OCI-LY1 (cell line): ENCODE measurements at regions not wholly inside any gene's neighbourhood (a gene's known extent, or its start where the extent isn't known, plus 50 kb on each side); places are given as distances from the start of the nearest gene placed in this dataset.

Experiments
- H2AFZ ChIP-seq: fragments of 200-600 bp; sonication (generic), shearing (Covaris generic); 2 replicates; pipeline ENCODE4 v1.6.0; 2014; ENCODE audit warnings: antibody characterized with exemption, mild to moderate bottlenecking, low read length
- H3F3A ChIP-seq: fragments of 200-600 bp; sonication (generic), shearing (Covaris generic); 2 replicates; pipeline ENCODE4 v1.6.0; 2014; ENCODE audit warnings: mild to moderate bottlenecking, antibody characterized with exemption, low read length, moderate library complexity; ENCODE audit not compliant: insufficient read depth
- H3K27ac ChIP-seq: fragments of 200-600 bp; sonication (generic); 2 replicates; pipeline ENCODE4 v1.5.1; 2014; ENCODE audit warnings: low read length, mixed run types, mild to moderate bottlenecking, low read depth; ENCODE audit not compliant: poor library complexity, severe bottlenecking
- H3K27me3 ChIP-seq: fragments of 200-600 bp; sonication (generic); 2 replicates; pipeline ENCODE4 v1.6.0; 2014; ENCODE audit warnings: antibody characterized with exemption, mild to moderate bottlenecking, low read length, moderate library complexity; ENCODE audit not compliant: insufficient read depth
- H3K36me3 ChIP-seq: fragments of 200-600 bp; sonication (generic); 2 replicates; pipeline ENCODE4 v1.6.1; 2014; ENCODE audit warnings: mild to moderate bottlenecking, antibody characterized with exemption, low read length, moderate library complexity, mixed read lengths; ENCODE audit not compliant: insufficient read depth
- H3K4me1 ChIP-seq: fragments of 200-600 bp; sonication (generic); 2 replicates; pipeline ENCODE4 v1.5.1; 2014; ENCODE audit warnings: mild to moderate bottlenecking, low read length, moderate library complexity; ENCODE audit not compliant: insufficient read depth, severe bottlenecking
- H3K4me2 ChIP-seq: fragments of 200-600 bp; sonication (generic), shearing (Covaris generic); 2 replicates; pipeline ENCODE4 v1.6.1; 2014; ENCODE audit warnings: low read length
- H3K4me3 ChIP-seq: fragments of 200-600 bp; sonication (generic); 2 replicates; pipeline ENCODE4 v1.5.1; 2014; ENCODE audit warnings: low read length, low read depth, mild to moderate bottlenecking, mixed read lengths; ENCODE audit not compliant: poor library complexity, severe bottlenecking
- H3K79me2 ChIP-seq: fragments of 200-600 bp; shearing (Covaris generic); 2 replicates; pipeline ENCODE4 v1.6.1; 2016; ENCODE audit warnings: mixed run types, low read length, mixed read lengths; ENCODE audit not compliant: insufficient read depth
- H3K9ac ChIP-seq: fragments of 200-600 bp; sonication (generic), shearing (Covaris generic); 2 replicates; pipeline ENCODE4 v1.6.1; 2014; ENCODE audit warnings: mild to moderate bottlenecking, low read length, mixed read lengths
- H3K9me2 ChIP-seq: fragments of 200-600 bp; sonication (generic), shearing (Covaris generic); 2 replicates; pipeline ENCODE4 v1.6.1; 2014; ENCODE audit warnings: low read depth, mild to moderate bottlenecking, low read length, mixed read lengths
- H3K9me3 ChIP-seq: fragments of 200-600 bp; shearing (Covaris generic); 2 replicates; pipeline ENCODE4 v1.6.1; 2014; ENCODE audit warnings: low read length, mixed read lengths
- H4K20me1 ChIP-seq: fragments of 200-600 bp; sonication (generic), shearing (Covaris generic); 2 replicates; pipeline ENCODE4 v1.6.0; 2016; ENCODE audit warnings: mild to moderate bottlenecking, low read length; ENCODE audit not compliant: insufficient read depth
- CTCF ChIP-seq: fragments of 200-600 bp; sonication (generic), shearing (Covaris generic); IDR thresholded peaks from 2 replicates; pipeline ENCODE4 v1.5.1; 2017; ENCODE audit warnings: mild to moderate bottlenecking, antibody characterized with exemption, low read length, moderate library complexity, mixed read lengths
- EZH2 ChIP-seq: fragments of 200-600 bp; sonication (generic), shearing (Covaris generic); IDR thresholded peaks from 2 replicates; pipeline ENCODE4 v1.8.0; 2017; ENCODE audit warnings: borderline replicate concordance, mixed run types, mild to moderate bottlenecking, antibody characterized with exemption, low read length, moderate library complexity, mixed read lengths

- no peaks in the 10 kb centered on the region for H3F3A ChIP-seq
- H3K9ac ChIP-seq = no peak overlapping the region
- H2AFZ ChIP-seq = no peak overlapping the region
- H4K20me1 ChIP-seq = no peaks in the 10 kb centered on the region
- no peaks in the 10 kb centered on the region for H3K36me3 ChIP-seq
- no peaks in the 10 kb centered on the region for H3K79me2 ChIP-seq
- H3K9me3 ChIP-seq = no peaks in the 10 kb centered on the region
- H3K9me2 ChIP-seq = no peaks in the 10 kb centered on the region
- H3K27me3 ChIP-seq = no peaks in the 10 kb centered on the region; the same call in 1 of the 2 replicates
- H3K4me1 ChIP-seq = no peaks in the 10 kb centered on the region
- H3K4me3 ChIP-seq = no peak overlapping the region
- H3K4me2 ChIP-seq = no peak overlapping the region
- H3K27ac ChIP-seq = no peak overlapping the region
- TF ChIP-seq EZH2 (no peak), CTCF (no peak)
These were observed 247.5 kb downstream of the MBNL1 start for GRCh38 chr3:152516216-152516615.

GRCh38 chr3:152517502-152517901 is 248.8 kb downstream of the MBNL1 start:
- H3K9ac ChIP-seq = no peak overlapping the region
- no peaks in the 10 kb centered on the region for H3K4me1 ChIP-seq
- H3K27me3 ChIP-seq = no peaks in the 10 kb centered on the region; the same call in 1 of the 2 replicates
- H3K4me2 ChIP-seq = no peak overlapping the region
- H4K20me1 ChIP-seq = no peaks in the 10 kb centered on the region
- H2AFZ ChIP-seq = no peak overlapping the region
- H3K9me2 ChIP-seq = no peaks in the 10 kb centered on the region
- no peaks in the 10 kb centered on the region for H3F3A ChIP-seq
- no peaks in the 10 kb centered on the region for H3K36me3 ChIP-seq
- no peaks in the 10 kb centered on the region for H3K9me3 ChIP-seq
- H3K79me2 ChIP-seq = no peaks in the 10 kb centered on the region
- TF ChIP-seq CTCF (no peak), EZH2 (no peak)
- no peak overlapping the region for H3K27ac ChIP-seq
- no peak overlapping the region for H3K4me3 ChIP-seq

- no peaks in the 10 kb centered on the region for H3K79me2 ChIP-seq
These were observed 249.6 kb downstream of the MBNL1 start for GRCh38 chr3:152518346-152518745.

More at GRCh38 chr3:152518346-152518745, 249.6 kb downstream of the MBNL1 start:
- Histone ChIP-seq H3K9me3 (no peaks in the 10 kb centered on the region), H3K9ac (no peak overlapping the region), H3K36me3 (no peaks in the 10 kb centered on the region), H3K27ac (no peak overlapping the region), H3K4me2 (no peak overlapping the region), H3K4me3 (no peak overlapping the region), H4K20me1 (no peaks in the 10 kb centered on the region), H3K9me2 (no peaks in the 10 kb centered on the region), H3F3A (no peaks in the 10 kb centered on the region), H3K4me1 (no peaks in the 10 kb centered on the region), H2AFZ (no peak overlapping the region), H3K27me3 (no peaks in the 10 kb centered on the region; the same call in 1 of the 2 replicates)
- TF ChIP-seq CTCF = peak; percentile 23; the same call in 1 of the 2 replicates
- TF ChIP-seq EZH2 = no peak
